Choroid plexus epithelial cell (primary cell): ENCODE measurements at regions not wholly inside any gene's neighbourhood (a gene's known extent, or its start where the extent isn't known, plus 50 kb on each side); places are given as distances from the start of the nearest gene placed in this dataset.

Experiments
- DNase-seq: peaks from one replicate; pipeline ENCODE4 v3.0.0-alpha.2; 2010; ENCODE audit warnings: low read depth
- H3K4me3 ChIP-seq: 2 replicates; pipeline ENCODE4 v1.5.1; 2011; ENCODE audit warnings: low read depth, mild to moderate bottlenecking, control low read depth, low read length, moderate library complexity
- TF ChIP-seq, protein P1 (sequence below): conservative IDR thresholded peaks from 2 replicates; pipeline ENCODE4 v1.5.1; 2011; ENCODE audit warnings: low read depth, mild to moderate bottlenecking, control low read depth, inconsistent platforms, low read length, moderate library complexity

GRCh38 chr7:68009716-68010115 lies 1013.1 kb downstream of the TYW1 start:
- TF ChIP-seq, protein P1, sequence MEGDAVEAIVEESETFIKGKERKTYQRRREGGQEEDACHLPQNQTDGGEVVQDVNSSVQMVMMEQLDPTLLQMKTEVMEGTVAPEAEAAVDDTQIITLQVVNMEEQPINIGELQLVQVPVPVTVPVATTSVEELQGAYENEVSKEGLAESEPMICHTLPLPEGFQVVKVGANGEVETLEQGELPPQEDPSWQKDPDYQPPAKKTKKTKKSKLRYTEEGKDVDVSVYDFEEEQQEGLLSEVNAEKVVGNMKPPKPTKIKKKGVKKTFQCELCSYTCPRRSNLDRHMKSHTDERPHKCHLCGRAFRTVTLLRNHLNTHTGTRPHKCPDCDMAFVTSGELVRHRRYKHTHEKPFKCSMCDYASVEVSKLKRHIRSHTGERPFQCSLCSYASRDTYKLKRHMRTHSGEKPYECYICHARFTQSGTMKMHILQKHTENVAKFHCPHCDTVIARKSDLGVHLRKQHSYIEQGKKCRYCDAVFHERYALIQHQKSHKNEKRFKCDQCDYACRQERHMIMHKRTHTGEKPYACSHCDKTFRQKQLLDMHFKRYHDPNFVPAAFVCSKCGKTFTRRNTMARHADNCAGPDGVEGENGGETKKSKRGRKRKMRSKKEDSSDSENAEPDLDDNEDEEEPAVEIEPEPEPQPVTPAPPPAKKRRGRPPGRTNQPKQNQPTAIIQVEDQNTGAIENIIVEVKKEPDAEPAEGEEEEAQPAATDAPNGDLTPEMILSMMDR: no peak
- no peak for DNase-seq
- H3K4me3 ChIP-seq: no peak overlapping the region

DNA sequence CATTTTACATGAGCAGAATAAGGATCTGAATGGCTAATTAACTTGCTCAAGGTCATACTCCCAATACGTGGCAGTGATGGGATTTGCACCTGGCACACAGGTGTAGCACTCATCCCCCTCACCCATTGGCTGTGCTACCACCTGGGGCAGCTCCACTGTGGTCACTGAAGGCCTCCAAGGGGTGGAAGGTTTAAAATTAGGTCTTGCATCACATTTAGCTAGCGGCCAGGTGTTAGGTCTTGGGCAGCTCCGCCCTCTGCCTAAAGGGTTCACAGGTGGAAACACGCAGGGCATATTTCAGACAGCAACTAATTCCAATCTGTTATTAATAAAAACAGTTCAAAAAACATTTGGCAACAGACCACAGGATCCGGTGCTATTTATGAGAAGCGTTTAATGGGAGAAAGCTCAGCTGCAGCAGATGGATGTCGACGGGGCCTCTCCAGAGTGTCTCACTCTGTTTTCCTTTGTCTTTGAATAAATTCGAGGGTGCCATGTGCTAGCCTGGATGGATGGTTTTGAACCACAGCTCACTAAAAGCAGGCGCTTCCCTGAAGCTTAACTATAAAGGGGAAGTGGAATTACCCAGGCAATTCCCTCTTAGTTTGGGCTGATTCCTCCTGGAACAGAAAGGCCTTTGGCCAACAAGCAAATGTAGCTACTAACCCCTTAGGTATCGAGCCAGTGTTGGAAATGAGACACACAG lies 1017.6 kb downstream of the TYW1 start:
- DNase-seq: no peak
- TF ChIP-seq, protein P1: no peak
- H3K4me3 ChIP-seq: no peak overlapping the region

GRCh38 chr7:68015122-68015977 lies 1018.7 kb downstream of the TYW1 start:
- TF ChIP-seq, protein P1: no peak
- no peak overlapping the region for H3K4me3 ChIP-seq
- no peak for DNase-seq

- TF ChIP-seq, protein P1: no peak
- no peak for DNase-seq
Measured at GRCh38 chr7:68015978-68016532, 1019.4 kb downstream of the TYW1 start.

DNA sequence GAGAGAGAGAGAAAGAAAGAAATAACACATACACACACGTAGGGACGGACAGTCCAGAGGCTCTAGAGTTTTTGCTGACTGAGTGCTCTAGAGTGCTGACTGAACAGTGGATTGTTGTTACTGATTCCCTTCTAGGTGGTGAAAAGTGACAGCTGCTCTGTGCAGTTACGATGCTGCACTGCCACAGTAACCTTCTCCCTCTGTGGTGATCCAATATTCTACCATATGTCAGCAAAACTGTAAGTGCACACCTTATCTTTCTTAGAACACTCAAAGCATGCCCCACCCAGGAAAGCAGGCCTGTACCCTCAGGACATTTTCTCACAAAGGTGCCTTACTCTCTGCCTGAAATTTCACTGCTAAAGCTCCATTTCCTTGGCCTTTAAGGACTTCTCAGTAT lies 1023.5 kb downstream of the TYW1 start:
- H3K4me3 ChIP-seq: no peak overlapping the region
- TF ChIP-seq, protein P1: no peak
- no peak for DNase-seq

More at GRCh38 chr7:68015978-68016532, 1019.4 kb downstream of the TYW1 start:
- H3K4me3 ChIP-seq: no peak overlapping the region

- TF ChIP-seq, protein P1: no peak
- DNase-seq: no peak
- no peak overlapping the region for H3K4me3 ChIP-seq
Measured at GRCh38 chr7:68025369-68025768, 1028.7 kb downstream of the TYW1 start.
